CD4-positive, CD25-positive, alpha-beta regulatory T cell (primary cell): ENCODE measurements at regions not wholly inside any gene's neighbourhood (a gene's known extent, or its start where the extent isn't known, plus 50 kb on each side); places are given as distances from the start of the nearest gene placed in this dataset.

ENCODE experiments used
- ATAC-seq, 2 donors: fragments of 150-1000 bp; cut with Tn5 transposase; one replicate each; pipeline ENCODE4 v1.10.0; 2021; ENCODE audit warnings: low read depth in 2 of 2, moderate number of reproducible peaks in 2 of 2, moderate library complexity in 1 of 2
- DNase-seq, 3 donors: peaks; one replicate each; pipeline versions ENCODE4 v3.0.0 to v3.0.0-alpha.2; 2012 to 2022; ENCODE audit warnings: mixed read lengths in 1 of 3
- H3K27ac ChIP-seq: one replicate; pipeline ENCODE4 v1.7.0; 2013; ENCODE audit warnings: mild to moderate bottlenecking, low read length; ENCODE audit not compliant: insufficient read depth, poor library complexity, severe bottlenecking
- H3K27me3 ChIP-seq: one replicate; pipeline ENCODE4 v1.7.0; 2013; ENCODE audit warnings: low read length; ENCODE audit not compliant: control insufficient read depth, insufficient read depth
- H3K36me3 ChIP-seq: one replicate; pipeline ENCODE4 v1.7.0; 2013; ENCODE audit warnings: mild to moderate bottlenecking, low read length, moderate library complexity; ENCODE audit not compliant: control insufficient read depth, insufficient read depth
- H3K4me1 ChIP-seq: 2 replicates; pipeline ENCODE4 v1.7.0; 2013; ENCODE audit warnings: mild to moderate bottlenecking, low read length; ENCODE audit not compliant: insufficient read depth, control insufficient read depth, poor library complexity, severe bottlenecking
- H3K4me3 ChIP-seq: one replicate; pipeline ENCODE4 v1.7.0; 2013; ENCODE audit warnings: low read depth, mild to moderate bottlenecking, low read length, moderate library complexity
- H3K9me3 ChIP-seq, 2 experiments: 1 replicate in 1 of 2; 2 replicates in 1 of 2; pipeline ENCODE4 v1.7.0; 2013; ENCODE audit warnings: low read length in 2 of 2, mild to moderate bottlenecking in 1 of 2, moderate library complexity in 1 of 2; ENCODE audit not compliant: control insufficient read depth in 2 of 2
- H3K27ac Mint-ChIP-seq, 3 donors: one replicate each; pipeline ENCODE4 v1.8.0; 2020 to 2022; ENCODE audit warnings: mild to moderate bottlenecking in 3 of 3, mixed read lengths in 3 of 3, moderate library complexity in 2 of 3
- H3K27me3 Mint-ChIP-seq: one replicate; pipeline ENCODE4 v1.8.0; 2022; ENCODE audit warnings: mild to moderate bottlenecking, mixed read lengths
- H3K36me3 Mint-ChIP-seq: one replicate; pipeline ENCODE4 v1.8.0; 2020; ENCODE audit warnings: mixed read lengths
- H3K4me1 Mint-ChIP-seq, 4 donors: one replicate each; pipeline ENCODE4 v1.8.0; 2020 to 2022; ENCODE audit warnings: mixed read lengths in 4 of 4, mild to moderate bottlenecking in 1 of 4
- H3K4me3 Mint-ChIP-seq, 4 donors: one replicate each; pipeline ENCODE4 v1.8.0; 2020 to 2022; ENCODE audit warnings: mild to moderate bottlenecking in 4 of 4, mixed read lengths in 4 of 4, moderate library complexity in 3 of 4
- H3K9me3 Mint-ChIP-seq, 7 donors: one replicate each; pipeline ENCODE4 v1.8.0; 2020 to 2022; ENCODE audit warnings: mixed read lengths in 7 of 7, mild to moderate bottlenecking in 3 of 7, moderate library complexity in 2 of 7

DNA sequence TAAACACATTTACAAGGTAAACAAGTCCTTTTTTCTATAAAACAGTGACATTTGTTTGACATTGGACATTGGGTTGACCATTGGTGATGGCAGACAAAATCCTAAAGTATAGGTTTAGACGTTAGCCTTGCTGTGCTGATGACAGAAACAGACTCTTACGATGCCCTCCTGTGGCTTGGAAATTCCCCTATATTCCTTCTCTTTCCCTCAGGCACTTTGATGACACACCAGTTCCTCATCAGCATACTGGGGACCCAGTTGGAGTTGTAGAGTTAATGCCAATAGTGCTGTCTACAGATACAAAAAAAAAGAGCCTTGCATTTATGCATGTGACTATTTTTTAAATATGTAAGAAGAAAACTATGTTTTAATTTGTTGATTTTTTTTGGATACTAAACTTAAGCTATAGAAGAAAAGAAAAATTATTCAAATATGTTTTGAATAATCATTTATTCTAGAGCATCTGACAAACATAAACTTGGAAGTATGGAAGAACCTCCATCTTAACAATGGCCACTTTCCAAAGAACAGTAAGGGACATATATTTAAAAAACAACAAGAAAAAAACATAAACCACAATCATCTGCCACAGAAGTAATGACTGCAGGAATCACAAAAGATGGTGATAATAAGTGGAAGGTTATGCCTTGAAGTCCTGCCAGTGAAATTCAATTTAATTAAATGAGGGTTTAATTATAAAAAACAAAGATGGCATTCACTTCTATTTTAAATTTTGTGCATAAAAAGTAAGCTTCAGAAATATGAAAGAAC lies 75.6 kb upstream of the SNCAIP start:
- no peaks in the 10 kb centered on the region for H3K4me1 Mint-ChIP-seq
- no peaks in the 10 kb centered on the region for H3K27me3 ChIP-seq
- ATAC-seq (no peak), DNase-seq (no peak)
- H3K4me3 ChIP-seq: no peak overlapping the region
- no peak overlapping the region for H3K27ac Mint-ChIP-seq
- no peak overlapping the region for H3K27ac ChIP-seq
- H3K27me3 Mint-ChIP-seq: no peaks in the 10 kb centered on the region
- no peaks in the 10 kb centered on the region for H3K9me3 ChIP-seq
- H3K36me3 ChIP-seq: no peaks in the 10 kb centered on the region
- peaks cover 0 to 2% (median 0%) of the 10 kb centered on the region in 7 donors for H3K9me3 Mint-ChIP-seq
- no peaks in the 10 kb centered on the region for H3K36me3 Mint-ChIP-seq
- H3K4me1 ChIP-seq: no peaks in the 10 kb centered on the region
- H3K4me3 Mint-ChIP-seq: no peak overlapping the region

- no peak overlapping the region for H3K27ac ChIP-seq
- ATAC-seq (no peak), DNase-seq (no peak)
- H3K4me3 ChIP-seq: no peak overlapping the region
- no peaks in the 10 kb centered on the region for H3K4me1 Mint-ChIP-seq
- H3K27me3 ChIP-seq: no peaks in the 10 kb centered on the region
- H3K36me3 Mint-ChIP-seq: no peaks in the 10 kb centered on the region
- H3K4me3 Mint-ChIP-seq: no peak overlapping the region
- no peak overlapping the region for H3K27ac Mint-ChIP-seq
- no peaks in the 10 kb centered on the region for H3K9me3 ChIP-seq
- H3K9me3 Mint-ChIP-seq: peaks cover 0 to 2% (median 0%) of the 10 kb centered on the region in 7 donors
- no peaks in the 10 kb centered on the region for H3K27me3 Mint-ChIP-seq
- H3K4me1 ChIP-seq: no peaks in the 10 kb centered on the region
- H3K36me3 ChIP-seq: no peaks in the 10 kb centered on the region
These were observed 74.1 kb upstream of the SNCAIP start for GRCh38 chr5:122237906-122238305.

DNA sequence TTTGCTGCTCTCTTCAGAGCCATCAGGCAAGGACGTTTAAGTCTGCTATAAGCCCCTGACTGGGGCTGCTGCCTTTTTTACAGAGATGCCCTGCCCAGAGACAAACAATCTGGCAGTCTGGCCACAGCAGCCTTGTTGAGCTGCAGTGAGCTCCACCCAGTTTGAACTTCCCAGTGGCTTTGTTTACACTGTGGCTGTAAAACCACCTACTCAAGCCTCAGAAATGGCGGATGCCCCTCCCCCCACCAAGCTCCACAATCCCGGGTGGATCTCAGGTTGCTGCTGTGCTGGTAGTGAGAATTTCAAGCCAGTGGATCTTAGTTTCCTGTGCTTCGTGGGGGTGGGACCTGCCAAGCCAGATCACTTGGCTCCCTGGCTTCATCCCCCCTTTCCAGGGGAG lies 59.7 kb upstream of the SNCAIP start:
- peaks cover 6 to 12% of the 10 kb centered on the region in 2 experiments for H3K9me3 ChIP-seq
- H3K27me3 ChIP-seq: no peaks in the 10 kb centered on the region
- H3K27ac Mint-ChIP-seq: no peak overlapping the region
- no peak for ATAC-seq
- DNase-seq: no peak
- H3K27ac ChIP-seq: no peak overlapping the region
- no peaks in the 10 kb centered on the region for H3K36me3 ChIP-seq
- H3K27me3 Mint-ChIP-seq: no peaks in the 10 kb centered on the region
- H3K9me3 Mint-ChIP-seq: peaks cover 4 to 26% (median 6%) of the 10 kb centered on the region in 7 donors
- no peaks in the 10 kb centered on the region for H3K4me1 Mint-ChIP-seq
- no peaks in the 10 kb centered on the region for H3K4me1 ChIP-seq
- no peaks in the 10 kb centered on the region for H3K36me3 Mint-ChIP-seq
- no peak overlapping the region for H3K4me3 Mint-ChIP-seq
- no peak overlapping the region for H3K4me3 ChIP-seq

DNA sequence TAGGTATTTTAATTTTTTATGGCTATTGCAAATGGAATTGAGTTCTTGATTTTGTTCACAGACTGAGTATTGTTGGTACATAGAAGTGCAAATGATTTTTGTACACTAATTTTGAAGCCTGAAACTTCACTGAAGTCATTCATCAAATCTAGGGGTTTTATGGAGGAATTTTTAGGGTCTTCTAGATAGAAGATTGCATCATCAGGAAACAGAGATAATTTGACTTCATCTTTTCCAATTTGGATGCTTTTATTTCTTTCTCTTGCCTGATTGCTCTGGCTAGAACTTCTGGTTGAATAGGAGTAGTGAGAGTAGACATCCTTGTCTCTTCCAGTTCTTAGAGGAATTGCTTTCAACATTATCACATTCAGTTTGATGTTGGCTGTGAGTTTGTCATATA lies 58.2 kb upstream of the SNCAIP start:
- no peak for DNase-seq
- H3K4me3 Mint-ChIP-seq: no peak overlapping the region
- Histone ChIP-seq H3K27ac (no peak overlapping the region), H3K4me1 (no peaks in the 10 kb centered on the region), H3K4me3 (no peak overlapping the region), H3K27me3 (no peaks in the 10 kb centered on the region), H3K36me3 (no peaks in the 10 kb centered on the region), H3K9me3 (peaks cover 9 to 17% of the 10 kb centered on the region in 2 experiments)
- no peak overlapping the region for H3K27ac Mint-ChIP-seq
- H3K27me3 Mint-ChIP-seq: no peaks in the 10 kb centered on the region
- no peak for ATAC-seq
- H3K9me3 Mint-ChIP-seq: peaks cover 3 to 33% (median 5%) of the 10 kb centered on the region in 7 donors
- no peaks in the 10 kb centered on the region for H3K4me1 Mint-ChIP-seq
- H3K36me3 Mint-ChIP-seq: no peaks in the 10 kb centered on the region

DNA sequence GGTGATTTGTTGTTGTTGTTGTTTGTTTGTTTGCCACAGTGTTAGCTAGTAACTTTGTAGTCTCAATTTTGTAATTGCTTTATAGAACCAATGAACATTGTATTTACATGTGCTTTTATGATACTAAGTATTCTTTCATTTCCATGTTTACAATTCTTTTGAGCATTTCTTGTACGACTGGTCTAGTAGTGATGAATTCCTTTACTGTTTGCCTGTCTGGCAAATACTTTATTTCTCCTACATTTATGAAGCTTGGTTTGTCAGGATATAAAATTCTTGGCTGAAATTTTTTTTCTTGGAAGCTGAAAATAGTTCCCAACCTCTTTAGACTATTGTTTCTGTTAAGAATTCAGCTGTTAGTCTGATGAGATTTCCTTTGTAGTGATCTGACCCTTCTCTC lies 55.6 kb upstream of the SNCAIP start:
- Mint-ChIP-seq H3K9me3 (peaks cover 0 to 31% (median 5%) of the 10 kb centered on the region in 7 donors), H3K36me3 (no peaks in the 10 kb centered on the region)

GRCh38 chr5:122257000-122257399 lies 55.0 kb upstream of the SNCAIP start:
- Mint-ChIP-seq H3K36me3 (no peaks in the 10 kb centered on the region), H3K27ac (no peak overlapping the region), H3K4me1 (no peaks in the 10 kb centered on the region), H3K27me3 (no peaks in the 10 kb centered on the region), H3K9me3 (peaks cover 0 to 31% (median 4%) of the 10 kb centered on the region in 7 donors), H3K4me3 (no peak overlapping the region)
- Histone ChIP-seq H3K27me3 (no peaks in the 10 kb centered on the region), H3K4me3 (no peak overlapping the region), H3K4me1 (no peaks in the 10 kb centered on the region), H3K27ac (no peak overlapping the region), H3K36me3 (no peaks in the 10 kb centered on the region), H3K9me3 (peaks cover 9 to 17% of the 10 kb centered on the region in 2 experiments)
- ATAC-seq (no peak), DNase-seq (no peak)

More for the DNA sequence above, 55.6 kb upstream of the SNCAIP start:
- H3K4me1 Mint-ChIP-seq: no peaks in the 10 kb centered on the region
- no peaks in the 10 kb centered on the region for H3K27me3 Mint-ChIP-seq
- H3K4me3 ChIP-seq: no peak overlapping the region
- ATAC-seq (no peak), DNase-seq (no peak)
- no peaks in the 10 kb centered on the region for H3K4me1 ChIP-seq
- no peak overlapping the region for H3K27ac Mint-ChIP-seq
- no peak overlapping the region for H3K27ac ChIP-seq
- H3K36me3 ChIP-seq: no peaks in the 10 kb centered on the region
- H3K9me3 ChIP-seq: peaks cover 9 to 17% of the 10 kb centered on the region in 2 experiments
- H3K27me3 ChIP-seq: no peaks in the 10 kb centered on the region
- H3K4me3 Mint-ChIP-seq: no peak overlapping the region

- no peaks in the 10 kb centered on the region for H3K27me3 ChIP-seq
- ATAC-seq (no peak), DNase-seq (no peak)
- Mint-ChIP-seq H3K27ac (peak overlapping the region in 1 of 3 donors; percentile 49), H3K9me3 (peaks cover 0 to 33% (median 4%) of the 10 kb centered on the region in 7 donors), H3K4me3 (no peak overlapping the region), H3K4me1 (no peaks in the 10 kb centered on the region), H3K27me3 (no peaks in the 10 kb centered on the region), H3K36me3 (no peaks in the 10 kb centered on the region)
- H3K36me3 ChIP-seq: no peaks in the 10 kb centered on the region
- no peaks in the 10 kb centered on the region for H3K4me1 ChIP-seq
- peaks cover 9 to 17% of the 10 kb centered on the region in 2 experiments for H3K9me3 ChIP-seq
- H3K27ac ChIP-seq: no peak overlapping the region
- no peak overlapping the region for H3K4me3 ChIP-seq
These were observed 53.8 kb upstream of the SNCAIP start for GRCh38 chr5:122258241-122258640.

DNA sequence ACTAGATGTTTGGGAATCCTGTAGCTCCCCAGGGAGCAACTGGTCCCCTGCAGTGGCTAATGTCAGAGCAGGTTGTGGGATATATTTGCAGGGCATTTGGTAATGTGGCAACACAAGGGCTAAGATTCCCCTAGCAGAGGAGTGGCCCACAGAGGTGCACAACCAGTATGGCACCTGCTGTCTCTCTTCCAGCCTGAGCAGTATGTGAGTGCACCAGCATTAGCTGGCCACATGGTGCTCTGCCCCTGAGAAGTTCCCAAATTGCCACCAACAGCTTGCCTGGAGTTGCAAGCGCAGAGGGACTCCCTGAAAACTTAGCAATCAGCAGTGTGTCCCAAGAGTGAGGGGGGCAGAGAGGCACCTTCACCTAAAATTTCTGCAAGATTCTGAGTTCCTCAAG lies 53.2 kb upstream of the SNCAIP start:
- H3K27me3 Mint-ChIP-seq: no peaks in the 10 kb centered on the region
- no peak overlapping the region for H3K27ac ChIP-seq
- no peak overlapping the region for H3K4me3 Mint-ChIP-seq
- no peaks in the 10 kb centered on the region for H3K36me3 ChIP-seq
- no peak overlapping the region for H3K27ac Mint-ChIP-seq
- no peaks in the 10 kb centered on the region for H3K4me1 ChIP-seq
- H3K9me3 ChIP-seq: peaks cover 9 to 17% of the 10 kb centered on the region in 2 experiments
- no peak for DNase-seq
- no peak overlapping the region for H3K4me3 ChIP-seq
- H3K4me1 Mint-ChIP-seq: no peaks in the 10 kb centered on the region
- no peaks in the 10 kb centered on the region for H3K36me3 Mint-ChIP-seq
- no peak for ATAC-seq
- H3K9me3 Mint-ChIP-seq: peaks cover 0 to 30% (median 4%) of the 10 kb centered on the region in 7 donors
- H3K27me3 ChIP-seq: no peaks in the 10 kb centered on the region
